Right atrium auricular region (tissue), 2 donors: ENCODE measurements at regions not wholly inside any gene's neighbourhood (a gene's known extent, or its start where the extent isn't known, plus 50 kb on each side); places are given as distances from the start of the nearest gene placed in this dataset.

Experiments
- DNase-seq: peaks from one replicate; pipeline ENCODE4 v3.0.0-alpha.2; 2019; ENCODE audit warnings: low spot score
- H3K27ac ChIP-seq, 2 donors: fragments of 200-600 bp; sonication (generic); 1 replicate in 1 of 2; 2 replicates in 1 of 2; pipeline ENCODE4 v1.5.1; 2016 to 2019
- H3K27me3 ChIP-seq, 2 donors: fragments of 200-600 bp; sonication (generic); one replicate each; pipeline versions ENCODE4 v1.5.1 to v1.6.0; 2017 to 2019
- H3K36me3 ChIP-seq: fragments of 200-600 bp; sonication (generic); one replicate; pipeline ENCODE4 v1.5.1; 2016
- H3K4me1 ChIP-seq, 2 donors: fragments of 200-600 bp; sonication (generic); one replicate each; pipeline versions ENCODE4 v1.5.1 to v1.6.0; 2017 to 2019
- H3K4me3 ChIP-seq, 2 donors: fragments of 200-600 bp; sonication (generic); 1 replicate in 1 of 2; 2 replicates in 1 of 2; pipeline ENCODE4 v1.5.1; 2017 to 2019; ENCODE audit warnings: mild to moderate bottlenecking in 1 of 2, moderate library complexity in 1 of 2
- H3K9me3 ChIP-seq, 2 donors: fragments of 200-600 bp; sonication (generic); one replicate each; pipeline ENCODE4 v1.5.1; 2019
- CTCF ChIP-seq, 2 donors: fragments of 200-600 bp; sonication (generic); IDR thresholded peaks; one replicate each; pipeline ENCODE4 v1.5.1; 2019; ENCODE audit warnings: antibody characterized with exemption in 2 of 2

GRCh38 chr12:94786906-94787305, 136.5 kb upstream of the TMCC3 start:
- no peaks in the 10 kb centered on the region for H3K27me3 ChIP-seq
- H3K9me3 ChIP-seq = no peaks in the 10 kb centered on the region
- DNase-seq = no peak
- H3K36me3 ChIP-seq = no peaks in the 10 kb centered on the region
- no peak overlapping the region for H3K4me3 ChIP-seq
- no peak for TF ChIP-seq CTCF (IDR thresholded peaks at IDR 0.05)
- no peak overlapping the region for H3K27ac ChIP-seq
- H3K4me1 ChIP-seq = no peaks in the 10 kb centered on the region

GRCh38 chr12:94783862-94784261, 133.5 kb upstream of the TMCC3 start:
- TF ChIP-seq CTCF (IDR thresholded peaks at IDR 0.05) = no peak
- Histone ChIP-seq H3K27ac (no peak overlapping the region), H3K4me3 (no peak overlapping the region), H3K4me1 (no peaks in the 10 kb centered on the region), H3K36me3 (no peaks in the 10 kb centered on the region), H3K9me3 (no peaks in the 10 kb centered on the region), H3K27me3 (no peaks in the 10 kb centered on the region)
- no peak for DNase-seq

GRCh38 chr12:94783343-94783742, 133.0 kb upstream of the TMCC3 start:
- H3K36me3 ChIP-seq = no peaks in the 10 kb centered on the region
- H3K27me3 ChIP-seq = no peaks in the 10 kb centered on the region
- H3K4me3 ChIP-seq = no peak overlapping the region
- H3K27ac ChIP-seq = no peak overlapping the region
- H3K4me1 ChIP-seq = no peaks in the 10 kb centered on the region
- no peak for TF ChIP-seq CTCF (IDR thresholded peaks at IDR 0.05)
- DNase-seq = no peak
- H3K9me3 ChIP-seq = no peaks in the 10 kb centered on the region

GRCh38 chr12:94781835-94782234, 131.5 kb upstream of the TMCC3 start:
- DNase-seq = no peak
- Histone ChIP-seq H3K4me1 (no peaks in the 10 kb centered on the region), H3K27ac (no peak overlapping the region), H3K4me3 (no peak overlapping the region), H3K9me3 (no peaks in the 10 kb centered on the region), H3K27me3 (no peaks in the 10 kb centered on the region), H3K36me3 (no peaks in the 10 kb centered on the region)
- no peak for TF ChIP-seq CTCF (IDR thresholded peaks at IDR 0.05)

GRCh38 chr12:94779485-94779884, 129.1 kb upstream of the TMCC3 start:
- Histone ChIP-seq H3K36me3 (no peaks in the 10 kb centered on the region), H3K9me3 (no peaks in the 10 kb centered on the region), H3K4me1 (no peaks in the 10 kb centered on the region), H3K4me3 (no peak overlapping the region), H3K27me3 (no peaks in the 10 kb centered on the region), H3K27ac (no peak overlapping the region)
- no peak for TF ChIP-seq CTCF (IDR thresholded peaks at IDR 0.05)
- DNase-seq = no peak

- no peak overlapping the region for H3K27ac ChIP-seq
- H3K27me3 ChIP-seq = no peaks in the 10 kb centered on the region
- no peaks in the 10 kb centered on the region for H3K4me1 ChIP-seq
- no peak for TF ChIP-seq CTCF (IDR thresholded peaks at IDR 0.05)
- H3K4me3 ChIP-seq = no peak overlapping the region
- DNase-seq = no peak
- H3K9me3 ChIP-seq = peaks cover 4 to 9% of the 10 kb centered on the region in 2 donors
- H3K36me3 ChIP-seq = no peaks in the 10 kb centered on the region
Observed at GRCh38 chr12:94777936-94778335, 127.6 kb upstream of the TMCC3 start.
